HG03159 (cell line): ENCODE measurements at regions not wholly inside any gene's neighbourhood (a gene's known extent, or its start where the extent isn't known, plus 50 kb on each side); places are given as distances from the start of the nearest gene placed in this dataset.
"Not testable (repeated sequence)": the region's sequence is repeated elsewhere in the genome, so short reads cannot be mapped to it uniquely, and the experiment has no call there.

Experiments
- ATAC-seq: cut with Tn5 transposase; IDR thresholded peaks from one replicate; pipeline ENCODE4 v1.9.1; 2021; ENCODE audit warnings: mild to moderate bottlenecking, moderate library complexity; ENCODE audit not compliant: unreplicated experiment

GRCh38 chrX:45524296-45524695, 323.6 kb upstream of the DIPK2B start:
- ATAC-seq, result no peak

GRCh38 chrX:45518552-45518951, 317.9 kb upstream of the DIPK2B start:
- ATAC-seq, result no peak

- ATAC-seq, result no peak
These were observed 316.7 kb upstream of the DIPK2B start for GRCh38 chrX:45517090-45517973.

GRCh38 chrX:45515262-45516215, 314.9 kb upstream of the DIPK2B start:
- ATAC-seq, result no peak

GRCh38 chrX:45513042-45513441, 312.4 kb upstream of the DIPK2B start:
- no peak for ATAC-seq

- no peak for ATAC-seq
These were observed 307.8 kb upstream of the DIPK2B start for GRCh38 chrX:45508454-45508853.

GRCh38 chrX:45506149-45506730, 305.6 kb upstream of the DIPK2B start:
- ATAC-seq, result no peak

- no peak for ATAC-seq
These were observed 304.5 kb upstream of the DIPK2B start for GRCh38 chrX:45505214-45505613.

- not testable (repeated sequence) for ATAC-seq
These were observed 303.2 kb upstream of the DIPK2B start for GRCh38 chrX:45503787-45504362.

GRCh38 chrX:45502396-45502795, 301.7 kb upstream of the DIPK2B start:
- no peak for ATAC-seq

GRCh38 chrX:45497290-45497689, 296.6 kb upstream of the DIPK2B start:
- ATAC-seq, result no peak

- ATAC-seq, result no peak
These were observed 285.0 kb upstream of the DIPK2B start for GRCh38 chrX:45485719-45486118.

- ATAC-seq, result no peak
These were observed 279.3 kb upstream of the DIPK2B start for GRCh38 chrX:45479835-45480422.

GRCh38 chrX:45479196-45479834, 278.6 kb upstream of the DIPK2B start:
- no peak for ATAC-seq

GRCh38 chrX:45472968-45473367, 272.3 kb upstream of the DIPK2B start:
- no peak for ATAC-seq

- not testable (repeated sequence) for ATAC-seq
These were observed 266.9 kb upstream of the DIPK2B start for GRCh38 chrX:45467537-45467936.

GRCh38 chrX:45455732-45456131, 255.1 kb upstream of the DIPK2B start:
- not testable (repeated sequence) for ATAC-seq

- ATAC-seq, result no peak
These were observed 253.6 kb upstream of the DIPK2B start for GRCh38 chrX:45454290-45454689.

- ATAC-seq, result no peak
These were observed 249.3 kb upstream of the DIPK2B start for GRCh38 chrX:45449982-45450381.

- ATAC-seq, result no peak
These were observed 247.3 kb upstream of the DIPK2B start for GRCh38 chrX:45447995-45448394.
